Middle frontal gyrus (tissue), 1 donor: ENCODE measurements at regions not wholly inside any gene's neighbourhood (a gene's known extent, or its start where the extent isn't known, plus 50 kb on each side); places are given as distances from the start of the nearest gene placed in this dataset.

ENCODE experiments used
- DNase-seq: peaks from one replicate; pipeline ENCODE4 v3.0.0-alpha.2; 2015; ENCODE audit warnings: low spot score; ENCODE audit errors: extremely low spot score

DNA sequence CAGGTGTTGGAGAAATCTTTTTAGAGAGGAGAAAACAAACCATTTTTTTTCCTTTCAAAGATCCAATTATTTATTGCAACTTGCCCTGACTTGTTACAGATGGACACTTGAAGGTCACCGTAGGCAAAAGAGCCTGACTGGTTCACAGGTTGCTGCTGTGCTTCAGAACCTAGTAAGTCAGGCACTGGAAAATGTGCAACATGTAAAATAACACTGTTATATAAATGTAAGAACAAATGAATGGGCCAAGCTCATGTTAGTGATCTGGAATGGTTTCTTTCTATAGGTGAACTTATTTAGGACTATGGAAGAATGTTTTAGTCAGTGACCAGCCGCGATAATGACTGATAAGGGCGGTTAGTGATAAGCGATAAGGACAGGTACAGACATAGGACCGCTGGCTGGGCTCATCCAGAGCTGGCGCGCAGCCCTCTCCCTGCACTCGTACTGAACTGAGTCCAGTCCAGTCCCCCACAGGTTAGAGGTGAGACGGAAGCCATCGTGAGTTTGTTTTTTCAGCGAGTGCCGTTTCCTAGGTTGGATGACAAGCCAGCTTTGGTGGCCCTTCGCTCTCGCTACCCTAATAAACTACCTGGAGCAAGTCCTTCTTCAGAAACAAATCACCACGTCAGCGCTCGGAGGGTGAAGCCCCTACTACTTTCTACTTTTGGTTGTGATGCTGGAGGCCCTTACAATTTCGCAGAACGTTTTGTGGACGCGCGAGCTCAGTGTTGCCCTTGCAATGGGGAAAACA lies 94.4 kb upstream of the PRDM1 start:
- no peak for DNase-seq

DNA sequence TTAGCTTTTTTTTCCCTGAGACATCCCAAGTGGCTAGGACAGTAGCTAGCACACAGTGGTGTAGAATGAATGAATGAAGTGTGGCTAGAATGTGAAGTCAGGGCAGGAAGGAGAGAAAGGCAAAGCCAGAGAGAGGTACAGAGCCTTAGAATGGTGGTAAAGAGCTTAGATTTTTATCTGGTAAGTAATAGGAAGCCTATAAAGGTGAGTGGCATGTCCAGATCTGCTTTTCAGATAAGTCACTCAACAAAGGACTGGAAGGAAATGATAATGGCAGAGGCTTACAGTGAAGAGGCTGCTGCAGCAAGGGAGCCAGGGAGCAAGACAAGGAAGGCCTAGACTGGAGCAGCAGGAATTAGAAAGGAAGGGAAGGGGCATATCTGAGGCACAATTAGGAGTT lies 96.0 kb upstream of the PRDM1 start:
- no peak for DNase-seq

DNA sequence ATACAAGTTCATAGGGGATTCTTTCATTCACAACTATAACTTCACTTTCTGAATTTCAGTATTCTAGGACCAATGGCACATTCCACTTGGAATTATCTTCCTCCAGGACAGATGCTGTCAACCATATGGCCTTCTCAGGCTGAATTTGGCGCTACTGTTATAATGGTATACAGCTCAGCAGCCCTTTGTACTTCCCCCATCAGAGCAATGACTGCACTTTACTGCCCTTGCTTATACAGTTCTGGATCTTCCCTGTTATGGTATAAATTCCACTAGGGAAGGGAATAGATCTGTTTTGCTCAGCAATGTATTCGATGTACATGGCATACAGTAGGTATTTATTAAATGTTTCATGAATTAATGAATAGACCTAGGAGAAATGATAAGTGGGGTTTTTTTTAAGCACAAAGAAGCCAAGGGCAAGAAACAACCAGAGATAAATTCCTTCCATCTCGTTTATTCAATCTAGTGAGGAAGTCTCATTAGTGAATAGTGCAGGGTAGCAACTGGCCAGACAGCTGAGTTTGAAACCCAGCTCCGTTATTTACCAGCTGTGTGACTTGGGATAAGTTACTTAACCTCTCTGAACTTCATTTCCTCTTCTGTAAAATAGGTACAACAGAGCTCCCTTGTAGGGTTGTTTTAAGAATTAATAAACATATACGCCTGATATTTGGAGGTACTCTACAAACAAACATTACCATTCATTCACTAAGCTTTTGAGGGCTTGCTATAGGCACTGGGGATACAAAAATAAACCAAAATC lies 97.1 kb upstream of the PRDM1 start:
- no peak for DNase-seq

DNA sequence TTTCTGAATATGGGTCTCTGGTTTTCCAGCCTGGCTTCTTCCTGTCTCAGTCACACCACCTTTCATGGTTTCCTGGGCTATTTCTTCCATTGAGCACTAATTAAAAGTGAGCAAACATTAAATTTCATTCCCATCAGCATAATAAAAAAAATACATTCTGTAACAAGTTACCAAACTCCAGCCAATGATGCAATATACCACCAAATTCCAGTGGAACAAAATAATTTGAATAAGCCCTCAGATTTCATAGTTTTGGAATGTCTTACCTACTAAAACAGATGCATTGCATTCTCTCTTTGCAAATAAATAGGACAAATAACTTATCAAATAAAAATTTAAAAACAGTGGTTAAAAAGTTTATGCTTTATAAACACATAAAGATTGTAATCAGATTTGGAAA lies 97.8 kb upstream of the PRDM1 start:
- DNase-seq, result no peak

DNA sequence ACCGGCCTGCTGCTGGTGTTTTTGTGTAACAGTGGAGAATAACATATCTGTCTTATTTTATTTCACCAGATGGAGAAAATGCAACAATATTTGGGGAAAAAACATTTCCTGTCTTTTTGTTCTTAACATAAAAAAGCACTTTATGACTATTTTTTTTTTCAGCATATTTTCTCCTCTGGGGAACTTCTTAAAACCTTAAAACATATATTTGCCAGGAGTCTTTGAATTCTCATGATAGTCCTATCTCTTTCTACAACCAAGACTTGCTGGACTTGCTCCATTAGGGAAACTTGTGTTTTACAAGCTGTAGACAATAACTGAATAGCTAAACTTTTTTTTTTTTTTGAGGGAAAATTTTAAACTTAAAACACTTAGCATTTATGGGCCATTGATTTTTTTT lies 98.6 kb upstream of the PRDM1 start:
- no peak for DNase-seq

DNA sequence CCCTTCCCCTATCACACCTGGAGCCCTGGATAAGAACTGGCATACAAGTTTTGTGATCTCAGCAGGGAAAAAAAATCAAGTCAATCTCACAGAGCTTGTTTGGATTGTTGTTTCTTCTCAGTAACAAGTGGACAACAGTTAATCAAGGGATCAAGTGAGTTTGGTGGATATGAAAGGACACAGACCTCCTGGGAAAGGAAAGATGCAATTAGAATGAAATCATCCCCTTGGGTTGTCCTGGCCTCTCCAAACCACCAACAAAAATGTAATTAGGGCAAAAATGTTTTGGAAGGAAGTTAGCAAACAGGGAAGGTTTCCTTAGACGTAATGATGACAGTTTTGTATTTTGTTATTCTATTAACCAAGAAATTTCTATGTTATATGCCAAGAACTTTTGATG lies 99.1 kb upstream of the PRDM1 start:
- DNase-seq, result no peak

DNA sequence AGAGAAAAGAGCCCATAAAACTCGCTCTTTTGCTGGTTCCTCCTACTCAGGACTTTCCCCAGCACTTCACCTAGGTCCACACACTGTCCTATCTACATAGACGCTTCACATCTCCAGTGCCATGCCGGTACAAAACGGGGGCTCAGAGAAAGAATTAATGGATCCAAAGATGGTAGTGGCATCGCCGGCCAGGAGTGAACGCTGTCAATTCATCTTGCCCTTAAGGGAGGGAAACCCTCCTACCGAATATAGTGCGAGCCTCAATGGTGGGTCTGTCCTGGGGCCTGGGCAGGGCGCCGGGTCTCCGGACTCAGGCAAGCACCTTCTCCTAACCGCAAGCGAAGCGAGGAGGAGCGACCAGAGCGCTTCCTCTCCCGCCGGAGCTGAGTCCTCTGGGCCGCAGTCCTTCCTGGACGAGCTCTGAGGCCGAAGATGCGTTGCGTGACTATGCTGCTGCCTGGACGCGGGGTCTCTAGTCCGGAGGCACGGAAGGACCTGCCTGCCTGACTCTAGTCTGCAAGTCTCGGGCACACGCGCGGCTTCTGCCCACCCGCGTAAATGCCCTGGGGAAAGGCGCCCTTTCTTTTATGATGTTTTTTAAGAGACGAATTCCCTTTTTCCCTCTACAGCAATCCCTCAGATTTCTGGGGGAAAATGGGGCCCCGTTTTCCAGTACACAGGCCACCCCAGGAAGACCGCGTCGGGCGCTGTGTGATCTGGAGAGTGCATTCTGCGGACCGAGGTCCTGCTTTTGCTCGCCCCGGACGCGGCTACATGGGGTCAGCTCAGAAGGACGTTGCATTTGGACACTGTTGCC lies 100.1 kb upstream of the PRDM1 start:
- DNase-seq, result no peak

DNA sequence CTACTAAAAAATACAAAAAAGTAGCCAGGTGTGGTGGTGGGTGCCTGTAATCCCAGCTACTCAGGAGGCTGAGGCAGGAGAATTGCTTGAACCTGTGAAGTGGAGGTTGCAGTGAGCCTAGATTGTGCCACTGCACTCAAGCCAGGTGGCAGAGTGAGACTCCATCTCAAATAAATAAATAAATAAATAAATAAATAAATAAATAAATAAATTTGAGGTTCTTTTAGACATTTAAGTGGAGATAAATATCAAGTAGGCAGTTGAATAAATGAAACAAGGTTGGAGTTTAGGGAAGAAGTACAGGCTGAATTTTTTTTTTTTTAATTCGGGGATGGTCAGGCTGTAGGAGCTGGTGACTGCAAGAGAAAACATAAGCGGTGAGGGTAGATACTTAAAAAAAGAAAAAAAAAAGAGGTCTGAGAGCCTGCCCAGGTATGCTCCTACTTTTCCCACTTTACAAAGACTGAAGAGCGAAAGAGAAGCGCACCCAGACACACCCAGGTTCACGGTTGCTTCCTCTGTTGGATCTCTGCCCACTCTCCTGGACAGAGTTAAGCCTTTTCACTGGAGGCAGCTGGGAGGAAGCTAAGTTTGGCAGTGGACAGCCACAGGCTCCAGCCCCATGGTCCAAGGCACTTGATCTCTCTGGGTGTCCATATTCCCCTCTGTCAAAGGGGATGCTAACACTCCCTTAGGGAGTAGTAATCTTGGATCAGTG lies 100.9 kb upstream of the PRDM1 start:
- no peak for DNase-seq

DNA sequence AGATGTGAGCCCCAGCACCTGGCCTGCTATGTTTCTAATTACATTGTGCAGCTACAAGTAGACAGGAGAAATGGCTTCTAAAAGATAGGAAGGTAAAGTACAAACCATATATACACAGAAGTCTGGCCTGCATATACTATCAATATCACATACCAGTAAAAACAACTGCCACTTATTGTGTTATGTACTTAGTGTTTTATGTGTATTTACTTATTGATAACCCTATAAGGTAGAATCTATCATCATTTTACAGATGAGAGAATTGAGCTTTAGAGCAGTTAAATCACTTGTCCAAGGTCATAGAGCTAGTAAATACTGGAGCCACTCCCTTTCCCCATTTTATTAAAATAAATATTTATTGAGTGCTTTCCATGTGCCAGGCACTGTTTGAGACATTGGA lies 102.4 kb upstream of the PRDM1 start:
- DNase-seq, result no peak

DNA sequence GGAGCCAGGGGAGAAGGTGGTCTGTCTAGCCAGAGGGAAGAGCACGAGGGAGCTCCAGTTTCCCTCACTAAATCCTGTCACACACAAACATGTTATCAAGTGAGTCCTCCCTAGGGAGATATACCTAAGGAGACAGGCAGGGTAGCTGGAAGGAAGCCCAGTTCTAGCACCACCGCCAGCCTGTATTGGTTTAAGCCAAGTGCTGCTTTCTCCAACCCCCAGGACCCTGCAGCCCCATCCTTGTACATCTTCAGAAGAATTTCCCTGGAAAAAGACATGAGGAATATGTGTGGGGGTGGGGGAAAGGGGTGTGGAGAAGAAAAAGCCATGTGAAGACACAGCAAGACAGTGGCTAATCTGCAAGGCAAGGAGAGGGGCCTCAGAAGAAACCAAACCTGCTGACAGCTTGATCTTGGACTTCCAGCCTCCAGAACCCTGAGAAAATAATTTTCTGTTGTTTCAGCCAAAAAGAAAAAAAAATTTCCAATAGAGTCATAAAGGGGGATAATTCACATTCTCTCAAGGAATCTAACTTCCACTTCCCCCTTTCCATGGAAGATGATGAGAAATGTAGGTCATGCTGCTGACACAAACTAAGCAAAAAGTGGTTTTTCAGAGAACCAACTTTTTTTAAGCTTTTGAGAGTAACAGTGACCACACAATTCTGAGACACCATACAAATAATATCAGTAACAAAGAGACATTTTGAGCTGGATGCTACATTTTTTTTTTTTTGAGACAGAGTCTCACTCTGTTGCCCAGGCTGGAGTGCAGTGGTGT lies 103.2 kb upstream of the PRDM1 start:
- no peak for DNase-seq

DNA sequence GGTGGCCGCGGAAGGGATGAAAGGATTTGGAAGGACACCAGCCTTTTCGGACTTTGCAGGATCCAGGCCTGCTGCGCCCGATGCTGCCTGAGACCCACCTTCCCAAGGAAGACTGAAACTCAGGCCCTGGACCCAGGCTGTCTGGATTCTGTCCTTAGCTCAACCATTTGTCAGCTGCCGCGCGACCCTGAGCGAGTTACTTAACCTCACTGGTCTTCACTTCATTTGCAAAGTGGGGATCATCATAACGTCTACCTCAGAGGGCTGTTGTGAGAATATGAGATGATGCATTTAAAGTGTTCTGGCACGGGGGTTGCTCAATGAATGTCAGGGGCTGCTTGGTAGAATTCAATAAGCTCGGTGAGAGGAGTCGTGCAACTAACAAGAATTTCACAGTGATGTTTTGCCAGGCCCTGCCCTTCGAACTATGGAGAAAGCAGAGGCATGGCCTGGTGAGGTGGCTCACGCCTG lies 104.2 kb upstream of the PRDM1 start:
- DNase-seq, result no peak

DNA sequence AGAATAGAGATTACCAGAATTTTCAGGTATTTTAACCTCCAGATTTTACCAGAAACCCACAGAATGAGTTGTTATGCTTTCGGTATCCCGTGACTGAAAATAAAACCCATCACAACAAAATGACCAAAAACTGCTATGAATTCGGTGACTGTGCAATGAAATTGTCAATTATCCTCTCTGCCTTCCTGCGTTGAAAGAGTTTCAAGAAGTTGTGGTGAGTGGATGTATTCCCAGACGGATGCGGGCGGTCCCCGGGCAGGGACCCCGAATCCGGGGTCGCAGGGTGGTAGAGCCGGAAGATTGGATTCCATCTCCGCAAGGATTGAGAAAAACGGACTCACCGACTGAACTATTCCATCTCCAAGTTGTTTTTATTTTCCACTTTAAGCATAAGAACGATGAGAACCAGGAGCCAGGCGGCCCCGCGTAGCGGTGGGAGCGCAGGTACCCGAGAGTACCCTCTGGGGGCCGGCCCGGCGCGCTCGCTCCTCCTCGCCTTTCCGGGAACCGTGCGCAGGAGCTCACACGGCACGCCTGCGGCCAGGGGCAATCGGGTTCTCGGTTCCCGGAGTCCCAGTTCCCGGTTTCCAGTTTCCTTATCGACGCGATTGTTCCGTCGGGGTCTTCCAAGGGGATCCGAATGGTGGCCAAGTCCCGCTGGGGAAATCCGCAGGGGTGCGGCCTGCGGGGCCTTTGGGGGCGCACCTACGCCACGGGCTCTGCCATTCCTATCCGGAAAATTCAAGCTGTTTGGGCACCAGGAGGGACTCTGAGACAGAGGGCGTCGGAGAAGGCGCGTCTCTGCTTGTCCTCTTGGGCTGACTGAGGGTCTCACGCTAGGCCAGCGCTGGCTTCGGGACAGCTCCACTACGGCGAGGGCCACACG lies 104.9 kb upstream of the PRDM1 start:
- no peak for DNase-seq

DNA sequence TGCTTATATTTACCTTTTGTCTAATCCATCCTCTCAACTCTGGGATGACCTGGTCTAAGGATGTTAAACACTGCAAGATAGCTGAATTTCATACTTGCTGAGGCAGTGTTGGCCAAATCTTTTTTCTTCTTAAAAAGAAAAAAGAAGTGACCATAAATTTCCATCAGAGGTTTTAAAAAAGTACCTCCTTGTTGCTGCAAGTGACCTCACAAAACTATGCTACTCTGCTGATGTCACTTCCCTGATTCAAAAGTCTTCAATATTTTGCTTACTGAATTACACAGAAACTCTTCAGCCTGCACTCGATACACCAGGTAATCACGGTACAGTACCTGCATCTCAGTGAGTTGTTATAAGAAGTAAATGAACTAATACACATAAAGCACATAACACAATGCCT lies 107.2 kb upstream of the PRDM1 start:
- DNase-seq, result no peak

DNA sequence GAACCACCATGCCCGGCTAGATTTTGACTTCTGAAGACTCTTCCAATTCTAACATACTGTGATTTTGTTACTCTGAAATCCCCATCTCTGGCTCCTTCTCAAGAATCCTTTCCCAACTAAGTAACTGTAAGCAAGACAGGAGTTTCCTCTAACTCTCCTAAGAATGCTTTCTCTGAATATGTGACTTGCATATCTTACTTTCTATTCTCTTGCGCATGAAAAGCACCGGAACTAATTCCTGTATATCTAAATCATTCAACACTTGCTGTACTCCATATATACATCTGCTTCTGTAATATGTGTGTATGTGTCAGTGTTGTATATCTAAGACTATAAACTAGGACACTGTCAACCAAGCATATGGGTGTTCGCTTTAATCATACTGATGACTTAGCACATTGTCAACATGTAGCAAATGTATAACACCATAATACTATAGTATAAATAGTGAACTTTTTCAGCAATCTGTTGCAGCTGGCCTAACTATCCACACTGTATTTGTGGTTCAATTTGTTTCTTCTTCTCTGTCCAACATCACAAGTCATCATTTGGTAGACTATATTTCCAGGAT lies 108.1 kb upstream of the PRDM1 start:
- no peak for DNase-seq

DNA sequence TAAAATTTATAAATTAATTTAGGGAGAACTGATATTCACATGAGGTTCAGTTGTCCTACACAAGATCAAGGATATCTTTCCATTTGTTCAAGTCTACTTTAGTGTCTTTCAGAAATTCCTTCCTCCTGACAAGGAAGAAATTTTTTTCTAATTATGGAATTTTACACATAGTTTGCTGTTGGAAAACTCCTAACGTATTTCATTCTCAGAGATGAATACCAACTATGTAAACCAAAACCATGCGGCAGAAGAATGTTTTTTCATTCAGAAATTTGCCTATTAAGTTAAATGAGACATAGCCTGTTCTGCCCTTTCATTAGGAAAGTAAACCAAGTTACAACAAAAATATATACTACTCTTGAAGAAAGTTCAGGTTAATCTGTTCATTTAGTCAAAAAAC lies 111.2 kb upstream of the PRDM1 start:
- DNase-seq, result no peak

DNA sequence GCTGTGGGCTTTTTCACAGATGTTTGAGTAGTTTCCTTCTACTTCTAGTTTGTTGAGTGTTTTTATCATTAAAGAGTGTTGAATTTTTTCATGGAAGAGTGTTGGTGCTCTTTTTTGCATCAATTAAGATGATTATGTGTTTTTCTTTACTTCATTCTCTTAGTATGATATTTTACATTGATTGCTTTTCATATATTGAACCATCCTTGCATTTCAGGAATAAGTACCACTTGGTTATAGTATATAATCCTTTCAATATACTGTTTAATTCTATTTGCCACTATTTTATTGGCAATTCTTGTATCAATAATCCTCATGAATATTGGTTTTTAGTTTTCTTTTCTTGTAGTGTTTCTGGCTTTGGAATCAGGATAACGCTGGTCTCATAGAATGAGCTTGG lies 113.7 kb upstream of the PRDM1 start:
- no peak for DNase-seq

DNA sequence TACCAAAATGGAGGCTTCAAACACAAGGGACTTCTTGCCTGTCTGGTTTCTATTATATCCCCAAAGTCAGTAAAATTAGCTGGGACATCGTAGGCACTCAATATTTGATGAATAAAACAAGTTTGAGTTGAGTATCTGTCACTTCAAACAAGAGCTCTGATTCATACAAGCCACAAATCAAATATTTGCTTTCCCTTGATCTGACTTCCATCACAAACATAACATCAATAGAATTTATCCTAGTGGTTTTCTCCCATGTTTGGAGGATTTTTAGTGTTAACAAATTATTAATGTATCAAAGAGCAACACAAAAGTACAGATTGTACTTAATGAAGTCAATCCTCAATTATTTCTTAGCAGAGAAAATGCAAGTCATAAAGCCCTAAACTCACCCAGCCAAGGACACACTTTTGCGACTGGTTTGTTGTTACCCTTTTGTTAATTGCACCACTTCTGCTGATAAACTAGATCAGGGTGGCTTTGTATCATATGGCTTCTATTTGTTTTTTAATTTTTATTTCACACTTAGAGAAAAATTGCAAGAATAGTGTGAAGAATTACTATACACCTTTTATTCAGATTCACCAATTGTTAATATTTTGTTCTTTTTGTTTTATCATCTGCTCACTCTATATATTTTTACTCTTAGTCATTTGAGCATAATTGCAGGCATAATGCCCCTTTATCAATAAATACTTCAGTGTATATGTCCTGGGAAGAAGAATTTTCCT lies 117.4 kb upstream of the PRDM1 start:
- DNase-seq, result no peak

DNA sequence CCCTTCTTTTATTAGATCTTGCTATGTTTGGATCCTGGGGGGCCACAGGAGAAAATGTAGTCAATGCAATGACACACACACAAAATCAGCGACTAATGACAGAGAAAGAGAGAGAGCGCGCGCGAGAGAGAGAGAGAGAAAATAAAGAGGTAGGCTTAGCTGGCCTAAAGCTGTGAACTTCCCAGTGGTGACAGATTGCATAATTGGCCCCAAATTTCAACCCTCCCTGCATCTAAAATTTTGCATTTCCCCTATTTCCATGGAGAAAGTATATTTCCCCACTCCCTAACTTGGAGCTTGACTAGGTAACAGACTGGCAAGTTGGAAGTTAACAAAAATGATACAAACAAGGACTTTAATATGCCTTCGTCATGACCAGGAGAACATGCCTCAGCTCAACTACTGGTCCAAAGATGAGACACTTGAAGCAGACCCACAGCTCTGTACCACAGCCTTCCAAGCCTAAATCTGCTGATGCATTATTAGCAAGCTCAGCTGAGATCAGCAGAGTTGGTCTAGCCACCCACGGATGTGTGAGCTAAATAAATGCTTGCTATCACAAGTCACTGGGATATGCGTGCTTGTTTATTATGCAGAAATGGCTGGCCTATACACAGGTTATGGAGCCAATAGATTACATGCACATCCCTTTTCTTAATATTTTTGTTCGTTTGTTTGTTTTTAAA lies 118.1 kb upstream of the PRDM1 start:
- no peak for DNase-seq
